ENCODE measurements at regions not wholly inside any gene's neighbourhood (a gene's known extent, or its start where the extent isn't known, plus 50 kb on each side); places are given as distances from the start of the nearest gene placed in this dataset.
"Not testable (repeated sequence)": the region's sequence is repeated elsewhere in the genome, so short reads cannot be mapped to it uniquely, and the experiment has no call there.

GRCh38 chr12:68484578-68484977 lies 126.1 kb upstream of the RAP1B start:
- TF ChIP-seq CTCF (optimal IDR thresholded peaks at IDR 0.05 in 1 of 3, IDR thresholded peaks at IDR 0.05 in 1 of 3, conservative IDR thresholded peaks at IDR 0.05 in 1 of 3; ENCODE audit: extremely low read depth in 1 of 3, insufficient read depth in 2 of 3, low read length in 3 of 3); EZH2 (IDR thresholded peaks at IDR 0.05; ENCODE audit: low read length): not testable (repeated sequence)

Data from keratinocyte (primary cell).